Ascending aorta (tissue), 2 donors: ENCODE measurements at regions not wholly inside any gene's neighbourhood (a gene's known extent, or its start where the extent isn't known, plus 50 kb on each side); places are given as distances from the start of the nearest gene placed in this dataset.

Experiments used
- DNase-seq, 2 donors: peaks; one replicate each; pipeline ENCODE4 v3.0.0-alpha.2; 2019; ENCODE audit warnings: low spot score in 2 of 2
- H3K27ac ChIP-seq, 2 donors: fragments of 200-600 bp; sonication (generic); one replicate each; pipeline ENCODE4 v1.5.1; 2016 to 2017; ENCODE audit warnings: mild to moderate bottlenecking in 1 of 2
- H3K27me3 ChIP-seq: fragments of 200-600 bp; sonication (generic); one replicate; pipeline ENCODE4 v1.5.1; 2017
- H3K36me3 ChIP-seq, 2 donors: fragments of 200-600 bp; sonication (generic); one replicate each; pipeline ENCODE4 v1.5.1; 2016
- H3K4me1 ChIP-seq, 2 donors: fragments of 200-600 bp; sonication (generic); one replicate each; pipeline ENCODE4 v1.5.1; 2016 to 2017; ENCODE audit warnings: mild to moderate bottlenecking in 1 of 2
- H3K4me3 ChIP-seq, 2 donors: fragments of 200-600 bp; sonication (generic); one replicate each; pipeline ENCODE4 v1.5.1; 2016 to 2017; ENCODE audit warnings: mild to moderate bottlenecking in 1 of 2
- H3K9me3 ChIP-seq, 2 donors: fragments of 200-600 bp; sonication (generic); one replicate each; pipeline ENCODE4 v1.5.1; 2016
- intact Hi-C: fragments of 100-400 bp; cut with DNase I; formaldehyde crosslinking; loops from one replicate; pipeline ENCODE4 v1.15.1; 2023
- TF ChIP-seq, protein P1 (sequence below), 3 experiments: fragments of 200-600 bp in 2 of 3; fragments of 450-650 bp in 1 of 3; sonication (generic) in 2 of 3; IDR thresholded peaks; one replicate each; pipeline ENCODE4 v1.5.1; 2016 to 2019; ENCODE audit warnings: antibody characterized with exemption in 3 of 3, mild to moderate bottlenecking in 1 of 3, moderate library complexity in 1 of 3

DNA sequence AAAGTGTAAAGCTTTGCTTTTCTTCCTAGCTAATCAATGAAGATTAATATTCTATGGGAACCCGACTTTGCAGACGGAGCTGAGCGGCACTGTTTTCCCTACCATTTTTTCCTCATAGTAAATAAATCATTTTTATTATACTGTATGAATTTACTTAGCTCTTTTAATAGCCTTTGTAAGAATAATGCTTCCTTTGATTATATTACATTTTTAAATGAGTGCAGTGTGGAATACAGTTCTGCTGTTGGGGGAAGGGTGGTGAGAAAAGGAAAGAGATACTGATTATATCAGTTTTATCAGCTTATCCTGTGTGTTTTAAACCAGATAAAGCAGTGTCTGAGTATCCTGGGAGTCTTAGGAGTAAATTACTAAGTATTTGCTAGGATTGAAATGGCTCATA, 221.4 kb upstream of the RBFOX1 start:
- DNase-seq = no peak
- Histone ChIP-seq H3K9me3 (no peaks in the 10 kb centered on the region), H3K4me3 (no peak overlapping the region), H3K36me3 (no peaks in the 10 kb centered on the region), H3K4me1 (no peaks in the 10 kb centered on the region), H3K27ac (no peak overlapping the region), H3K27me3 (no peaks in the 10 kb centered on the region)
- TF ChIP-seq, protein P1, sequence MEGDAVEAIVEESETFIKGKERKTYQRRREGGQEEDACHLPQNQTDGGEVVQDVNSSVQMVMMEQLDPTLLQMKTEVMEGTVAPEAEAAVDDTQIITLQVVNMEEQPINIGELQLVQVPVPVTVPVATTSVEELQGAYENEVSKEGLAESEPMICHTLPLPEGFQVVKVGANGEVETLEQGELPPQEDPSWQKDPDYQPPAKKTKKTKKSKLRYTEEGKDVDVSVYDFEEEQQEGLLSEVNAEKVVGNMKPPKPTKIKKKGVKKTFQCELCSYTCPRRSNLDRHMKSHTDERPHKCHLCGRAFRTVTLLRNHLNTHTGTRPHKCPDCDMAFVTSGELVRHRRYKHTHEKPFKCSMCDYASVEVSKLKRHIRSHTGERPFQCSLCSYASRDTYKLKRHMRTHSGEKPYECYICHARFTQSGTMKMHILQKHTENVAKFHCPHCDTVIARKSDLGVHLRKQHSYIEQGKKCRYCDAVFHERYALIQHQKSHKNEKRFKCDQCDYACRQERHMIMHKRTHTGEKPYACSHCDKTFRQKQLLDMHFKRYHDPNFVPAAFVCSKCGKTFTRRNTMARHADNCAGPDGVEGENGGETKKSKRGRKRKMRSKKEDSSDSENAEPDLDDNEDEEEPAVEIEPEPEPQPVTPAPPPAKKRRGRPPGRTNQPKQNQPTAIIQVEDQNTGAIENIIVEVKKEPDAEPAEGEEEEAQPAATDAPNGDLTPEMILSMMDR (IDR thresholded peaks at IDR 0.05) = no peak
- intact Hi-C loops = no loop called here

DNA sequence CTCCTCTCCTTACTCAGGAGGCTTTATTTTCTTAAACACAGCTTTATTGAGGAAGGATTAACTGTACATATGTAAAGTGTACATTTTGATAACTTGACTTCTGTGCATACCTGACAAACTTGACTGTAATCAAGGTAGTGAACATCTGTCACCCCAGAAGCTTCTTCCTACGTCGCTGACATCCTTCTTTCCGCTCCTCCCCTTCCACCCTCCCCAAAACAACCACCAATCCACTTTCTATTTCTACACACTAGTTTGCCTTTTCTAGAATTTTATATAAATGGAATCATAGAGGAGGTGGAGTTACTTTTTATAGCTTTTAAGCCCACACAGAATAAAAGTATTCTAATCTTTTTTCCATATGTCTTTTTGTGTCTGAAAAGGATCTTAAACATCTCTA, 225.2 kb upstream of the RBFOX1 start:
- Histone ChIP-seq H3K36me3 (no peaks in the 10 kb centered on the region), H3K9me3 (no peaks in the 10 kb centered on the region), H3K27me3 (no peaks in the 10 kb centered on the region), H3K4me3 (no peak overlapping the region), H3K4me1 (no peaks in the 10 kb centered on the region), H3K27ac (no peak overlapping the region)
- TF ChIP-seq, protein P1 (IDR thresholded peaks at IDR 0.05) = no peak
- DNase-seq = no peak
- intact Hi-C loops = no loop called here

DNA sequence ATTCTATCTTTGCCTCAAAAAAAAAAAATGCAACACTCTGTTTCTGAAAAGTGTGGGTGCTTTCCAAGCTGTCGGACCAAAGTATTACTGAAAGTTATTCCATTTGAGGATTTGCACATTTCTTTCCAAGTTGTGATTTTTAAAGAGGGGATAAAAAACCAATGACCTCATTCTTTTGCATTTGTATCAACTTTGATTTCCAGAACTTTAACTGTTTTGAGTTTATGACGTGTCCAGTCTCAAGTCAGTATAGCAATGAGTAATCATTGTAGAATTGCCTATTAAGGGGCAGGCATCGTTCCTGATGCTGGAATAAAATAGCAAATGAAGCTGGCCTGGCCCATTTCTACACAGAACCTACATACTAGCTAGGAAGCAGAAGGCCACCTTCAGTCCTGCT, 229.6 kb upstream of the RBFOX1 start:
- H3K9me3 ChIP-seq = no peaks in the 10 kb centered on the region
- intact Hi-C loops = no loop called here
- no peak overlapping the region for H3K4me3 ChIP-seq
- no peak for DNase-seq
- H3K27me3 ChIP-seq = no peaks in the 10 kb centered on the region
- H3K36me3 ChIP-seq = no peaks in the 10 kb centered on the region
- no peaks in the 10 kb centered on the region for H3K4me1 ChIP-seq
- TF ChIP-seq, protein P1 (IDR thresholded peaks at IDR 0.05) = no peak
- no peak overlapping the region for H3K27ac ChIP-seq

DNA sequence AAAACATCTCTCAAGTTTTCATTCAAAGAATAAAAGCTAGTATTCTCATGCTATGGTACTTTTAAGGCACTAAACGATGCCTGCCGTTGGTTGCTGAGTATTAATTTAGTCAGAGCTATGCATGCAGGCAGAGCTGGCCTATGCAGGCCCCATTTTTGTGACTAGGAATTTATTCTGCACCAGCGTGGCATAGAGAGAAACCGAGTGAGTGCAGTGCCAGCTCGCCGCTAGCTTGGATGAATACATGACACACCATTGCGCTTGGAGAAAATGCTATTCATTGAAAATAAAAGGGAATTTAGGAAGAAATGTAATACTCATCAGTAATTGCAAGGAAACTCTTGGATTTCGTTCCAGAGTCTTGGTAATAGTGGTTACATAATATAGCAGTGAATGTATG, 231.6 kb upstream of the RBFOX1 start:
- intact Hi-C loops = no loop called here

DNA sequence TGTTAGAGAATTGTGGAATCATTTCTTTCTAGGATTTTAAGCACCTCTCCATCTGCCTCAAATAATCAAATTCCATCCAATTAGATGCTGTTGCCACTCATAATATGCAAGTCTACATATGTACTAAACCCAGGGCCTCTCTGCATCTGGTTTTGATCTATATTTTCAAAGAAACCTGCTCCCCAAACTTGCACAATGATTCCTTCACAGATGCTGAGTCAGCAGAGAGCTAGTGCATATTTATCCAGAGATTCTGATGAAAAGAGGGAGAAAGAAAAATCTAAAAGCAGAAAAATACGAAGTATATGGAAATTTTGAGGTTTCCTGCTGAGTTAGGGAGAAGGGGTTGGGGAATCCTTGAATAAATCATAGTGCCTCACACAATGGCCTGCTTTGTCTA, 235.1 kb upstream of the RBFOX1 start:
- TF ChIP-seq, protein P1 (IDR thresholded peaks at IDR 0.05) = no peak
- no peak overlapping the region for H3K27ac ChIP-seq
- intact Hi-C loops = loop anchor here (10.0 kb wide), 1 partner anchor 63 kb away; no protein-coding TSS in a partner anchor
- no peaks in the 10 kb centered on the region for H3K36me3 ChIP-seq
- H3K9me3 ChIP-seq = no peaks in the 10 kb centered on the region
- no peak for DNase-seq
- H3K4me3 ChIP-seq = no peak overlapping the region
- no peaks in the 10 kb centered on the region for H3K27me3 ChIP-seq
- no peaks in the 10 kb centered on the region for H3K4me1 ChIP-seq

More for the DNA sequence above, 231.6 kb upstream of the RBFOX1 start:
- no peak overlapping the region for H3K27ac ChIP-seq
- no peaks in the 10 kb centered on the region for H3K4me1 ChIP-seq
- TF ChIP-seq, protein P1 (IDR thresholded peaks at IDR 0.05) = no peak
- no peak for DNase-seq
- no peaks in the 10 kb centered on the region for H3K27me3 ChIP-seq
- H3K36me3 ChIP-seq = no peaks in the 10 kb centered on the region
- no peaks in the 10 kb centered on the region for H3K9me3 ChIP-seq
- no peak overlapping the region for H3K4me3 ChIP-seq

DNA sequence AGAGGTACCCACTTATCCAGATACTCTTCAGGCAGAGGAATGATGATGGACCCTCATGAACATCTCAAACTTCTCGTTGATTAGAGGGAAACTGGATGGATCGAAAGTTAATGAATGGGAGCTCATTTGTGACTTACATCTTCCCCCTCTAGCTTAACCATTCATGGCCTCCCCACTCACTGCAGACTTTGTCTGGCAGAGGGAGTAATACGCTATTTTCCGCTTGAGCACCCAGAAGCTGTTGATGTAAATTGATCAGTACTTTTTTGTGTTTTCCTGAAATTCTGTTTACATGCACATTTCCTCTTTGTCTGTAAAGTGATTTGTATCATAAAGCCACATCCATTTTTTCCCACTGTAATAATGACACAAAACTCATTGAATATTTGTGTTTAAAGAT, 239.1 kb upstream of the RBFOX1 start:
- intact Hi-C loops = loop anchor here (10.0 kb wide), 1 partner anchor 59 kb away; no protein-coding TSS in a partner anchor
- Histone ChIP-seq H3K4me1 (no peaks in the 10 kb centered on the region), H3K4me3 (no peak overlapping the region), H3K27ac (no peak overlapping the region), H3K36me3 (no peaks in the 10 kb centered on the region), H3K9me3 (no peaks in the 10 kb centered on the region), H3K27me3 (no peaks in the 10 kb centered on the region)
- DNase-seq = no peak
- TF ChIP-seq, protein P1 (IDR thresholded peaks at IDR 0.05) = no peak
